ENCODE measurements at regions not wholly inside any gene's neighbourhood (a gene's known extent, or its start where the extent isn't known, plus 50 kb on each side); places are given as distances from the start of the nearest gene placed in this dataset.

- DNase-seq: no peak
Observed at GRCh38 chr2:8067784-8068336, 614.0 kb upstream of the ID2 start.

DNA sequence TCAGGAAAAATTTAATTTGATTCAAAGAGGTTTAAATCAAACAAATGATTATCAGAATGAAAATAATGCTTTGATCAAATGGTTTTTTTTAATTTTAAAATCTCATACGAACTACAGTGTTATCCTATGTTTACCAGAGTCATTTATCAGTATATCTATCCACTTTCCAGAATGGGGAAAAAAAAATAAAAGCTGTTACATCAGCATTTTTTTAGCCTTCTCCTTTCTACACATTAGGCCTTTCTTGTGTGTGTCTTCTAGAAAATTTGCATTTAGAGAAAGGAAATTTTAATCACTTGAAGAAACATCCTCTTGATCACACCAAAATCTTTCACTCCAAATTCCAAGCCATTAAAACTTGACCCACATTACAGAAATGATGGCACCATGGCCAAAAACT lies 608.9 kb upstream of the ID2 start:
- no peak for DNase-seq

DNA sequence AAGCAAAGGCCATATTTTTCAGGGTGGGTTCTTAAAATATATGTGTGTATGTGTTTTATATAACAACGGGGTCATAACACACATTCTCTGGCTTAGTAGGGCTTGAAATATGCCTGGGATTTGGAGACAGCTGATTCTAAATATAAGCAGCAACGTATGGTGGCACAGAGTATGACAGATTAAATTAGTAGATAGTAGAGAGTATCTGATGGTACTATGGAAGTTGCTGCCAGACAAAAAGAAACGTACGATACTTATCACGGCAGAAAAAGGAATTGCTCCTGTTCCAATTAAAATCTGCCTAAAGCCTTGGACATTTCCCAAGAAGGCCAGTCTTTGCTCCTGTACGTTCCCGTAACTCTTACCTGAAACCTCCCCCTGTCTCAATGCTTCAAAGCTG lies 607.9 kb upstream of the ID2 start:
- no peak for DNase-seq

DNA sequence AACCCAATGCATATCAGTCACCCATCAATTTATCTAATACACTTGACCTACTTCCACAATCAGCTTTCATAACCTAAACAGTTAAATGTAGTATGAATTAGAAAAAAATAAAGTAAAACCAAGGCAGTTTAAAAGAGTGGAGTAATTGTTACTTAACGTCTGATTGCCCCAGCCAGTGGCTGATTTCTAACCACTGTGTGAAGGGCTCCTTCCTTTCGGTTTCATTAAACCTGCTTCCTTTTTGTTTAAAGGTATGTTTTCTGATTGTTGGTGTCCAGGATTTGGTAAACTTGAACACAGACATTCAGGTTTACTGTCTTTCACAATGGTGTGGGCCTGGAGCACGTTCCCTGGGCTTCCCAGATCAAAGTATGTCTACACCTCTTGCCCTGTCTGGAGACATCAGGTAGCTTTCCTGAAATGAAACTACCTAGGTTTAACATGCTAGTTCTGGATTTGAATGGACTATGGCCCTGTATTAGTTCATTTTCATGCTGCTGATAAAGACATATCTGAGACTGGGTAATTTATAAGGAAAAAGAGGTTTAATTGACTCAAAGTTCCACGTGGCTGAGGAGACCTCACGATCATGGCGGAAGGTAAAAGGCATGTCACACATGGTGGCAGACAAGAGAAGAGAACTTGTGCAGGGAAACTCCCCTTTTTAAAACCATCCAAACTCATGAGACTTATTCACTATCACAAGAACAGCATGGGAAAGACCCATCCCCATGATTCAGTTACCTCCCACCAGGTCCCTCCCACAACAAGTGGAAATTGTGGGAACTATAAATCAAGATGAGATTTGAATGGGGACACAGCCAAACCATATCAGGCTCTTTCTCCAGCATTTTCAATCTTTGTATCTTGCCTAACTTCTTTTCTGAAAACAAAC lies 605.2 kb upstream of the ID2 start:
- DNase-seq: peak in 1 of 2 donors; percentile 41

DNA sequence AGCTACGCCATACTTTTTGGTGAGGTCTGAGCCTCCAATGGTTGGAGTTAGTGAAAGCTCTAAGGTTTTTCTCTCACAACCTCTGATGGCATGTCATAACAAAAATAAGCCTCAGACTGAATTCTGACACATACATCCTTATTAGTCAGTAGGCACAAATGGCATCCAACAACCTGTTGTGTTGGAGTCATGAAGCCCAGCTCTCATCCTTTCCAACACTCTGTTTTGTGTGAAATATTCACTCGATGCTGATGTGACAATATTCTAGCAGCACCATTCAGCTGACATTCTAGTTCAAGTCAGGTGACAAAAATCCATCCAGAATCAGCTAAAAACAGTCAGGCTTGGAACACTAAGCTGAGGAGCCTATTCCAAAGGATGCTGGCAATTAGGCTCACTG lies 603.2 kb upstream of the ID2 start:
- no peak for DNase-seq

DNA sequence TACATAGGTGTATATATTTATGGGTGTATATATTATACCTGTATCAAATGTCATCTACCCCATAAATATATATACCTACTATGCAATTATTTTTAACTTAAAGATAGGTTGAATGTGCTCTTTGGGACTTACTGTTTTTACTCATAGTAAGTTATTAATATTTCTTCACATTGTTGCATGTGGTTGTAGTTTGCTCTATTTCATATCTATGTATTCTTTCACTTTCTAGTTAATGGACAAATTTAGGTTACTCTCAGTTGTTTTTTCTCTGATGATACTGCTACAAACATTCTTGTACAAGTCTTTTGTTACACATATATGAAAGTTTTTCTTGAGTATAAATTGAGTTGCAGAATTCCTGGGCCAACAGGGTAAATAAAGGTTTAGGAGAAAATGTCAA lies 601.8 kb upstream of the ID2 start:
- no peak for DNase-seq

- DNase-seq: no peak
Observed at GRCh38 chr2:8081130-8081529, 600.7 kb upstream of the ID2 start.

DNA sequence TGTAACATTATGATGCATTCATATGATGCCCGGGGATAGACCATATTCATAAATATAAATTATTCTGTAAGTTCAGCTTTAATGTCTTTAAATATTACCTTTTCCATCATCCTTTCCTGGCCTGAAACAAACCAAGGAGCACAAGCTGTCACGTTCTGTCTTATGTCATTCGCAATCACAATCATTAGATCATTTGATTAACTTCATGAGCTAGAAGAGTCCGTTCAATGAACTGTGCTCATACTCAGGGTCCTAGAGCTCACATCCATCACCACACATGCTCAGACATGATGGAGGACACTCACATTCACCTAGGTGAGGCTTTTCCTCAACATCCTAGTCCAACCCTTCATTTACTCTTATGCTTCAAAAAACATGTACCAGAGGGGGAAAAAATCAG lies 599.0 kb upstream of the ID2 start:
- no peak for DNase-seq

- DNase-seq: no peak
Observed at GRCh38 chr2:8086357-8086756, 595.5 kb upstream of the ID2 start.

DNA sequence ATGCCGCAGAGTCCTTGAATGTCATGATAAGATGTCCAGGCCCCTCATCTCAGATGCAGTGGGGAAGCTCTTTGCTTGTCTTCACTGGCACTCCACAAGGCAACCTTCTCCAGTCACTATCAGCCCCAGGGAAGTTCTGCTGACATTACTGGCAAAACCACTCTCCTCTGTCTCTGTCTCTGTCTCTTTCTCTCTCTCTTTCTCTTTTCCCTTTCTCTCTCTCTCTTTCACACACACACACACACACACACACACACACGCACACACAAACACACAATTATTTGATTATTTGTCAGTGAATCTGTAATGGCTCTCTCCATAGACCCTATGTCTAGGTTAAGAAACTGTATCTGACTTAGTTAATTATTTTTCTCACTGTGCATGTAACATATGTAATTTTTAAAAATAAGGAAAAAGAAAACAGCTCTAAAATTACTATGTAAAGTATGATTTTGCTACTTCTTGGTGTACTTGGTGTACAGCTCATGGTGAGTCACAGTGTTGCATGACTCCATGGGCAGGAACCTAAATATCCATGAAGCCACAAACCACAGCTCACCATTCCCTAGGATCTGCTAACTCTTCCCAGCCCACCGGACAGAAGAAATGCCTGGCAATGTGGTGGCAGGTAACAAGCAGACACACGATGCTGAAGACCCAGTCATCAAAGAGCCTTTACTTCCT lies 594.9 kb upstream of the ID2 start:
- DNase-seq: no peak

DNA sequence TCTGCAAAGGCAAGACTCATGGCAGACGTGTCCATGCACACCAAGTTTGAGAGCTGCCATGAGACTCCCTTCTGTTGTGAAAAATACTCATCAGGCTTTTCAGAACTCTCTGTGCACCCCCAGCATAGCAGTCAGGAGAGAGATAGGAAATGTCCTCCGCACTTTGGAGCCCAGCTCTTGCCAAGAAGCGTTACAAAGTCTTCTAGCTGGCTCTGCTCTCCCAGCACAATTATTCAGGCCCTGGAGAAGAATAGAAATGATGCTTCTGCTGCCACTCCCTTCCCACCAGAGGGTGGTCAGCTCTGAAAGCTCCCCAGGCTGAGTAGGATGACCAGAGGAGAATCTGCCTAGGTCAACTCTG lies 594.4 kb upstream of the ID2 start:
- no peak for DNase-seq

- DNase-seq: no peak
Observed at GRCh38 chr2:8088810-8089209, 593.0 kb upstream of the ID2 start.

GRCh38 chr2:8089596-8089995 lies 592.3 kb upstream of the ID2 start:
- DNase-seq: no peak

DNA sequence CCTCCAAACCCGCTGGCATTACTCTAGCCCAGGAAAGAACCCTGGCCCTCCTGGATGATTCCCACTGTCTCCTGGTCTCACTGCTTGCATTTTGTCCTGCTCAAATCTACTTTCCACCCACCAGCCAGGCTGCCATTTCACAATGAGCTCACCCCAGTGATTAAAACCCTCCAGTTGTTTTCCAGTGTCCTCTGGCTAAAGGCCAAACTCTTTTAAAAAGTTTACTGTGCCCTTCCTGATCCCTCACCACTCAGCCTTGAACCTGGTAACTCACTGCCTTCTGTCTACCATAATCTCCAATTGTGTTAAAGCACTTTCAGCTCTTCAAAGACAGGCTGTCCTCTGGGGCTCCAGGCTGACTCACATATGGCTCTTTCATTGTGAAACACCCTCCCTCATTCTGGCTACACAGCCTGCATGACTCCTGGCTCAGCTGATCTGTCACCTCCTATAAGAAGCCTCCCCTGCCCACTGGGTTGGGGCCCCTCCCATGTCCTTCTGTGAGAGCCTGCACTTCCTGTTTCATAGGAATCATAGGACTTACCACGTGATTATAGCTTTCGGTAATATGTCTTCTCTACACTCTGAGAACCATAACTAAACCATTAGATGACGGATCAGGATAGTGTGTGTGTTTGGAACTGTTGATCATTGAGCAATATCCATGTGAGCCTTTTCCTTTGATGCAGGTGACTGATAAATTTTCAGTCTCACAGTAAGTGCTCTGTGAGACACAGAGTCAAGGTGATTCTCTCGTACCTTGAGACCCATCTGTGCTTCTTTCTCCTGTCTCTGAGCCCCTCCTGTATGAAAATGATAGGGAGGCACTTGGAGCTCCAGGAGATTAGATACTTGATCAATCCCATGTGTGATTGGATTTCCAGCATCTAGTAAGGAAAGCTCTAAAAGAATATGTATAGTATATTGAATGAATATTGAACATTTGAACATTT lies 590.8 kb upstream of the ID2 start:
- DNase-seq: peak; percentile 19 to 83

GRCh38 chr2:8094526-8094925 lies 587.3 kb upstream of the ID2 start:
- DNase-seq: no peak

DNA sequence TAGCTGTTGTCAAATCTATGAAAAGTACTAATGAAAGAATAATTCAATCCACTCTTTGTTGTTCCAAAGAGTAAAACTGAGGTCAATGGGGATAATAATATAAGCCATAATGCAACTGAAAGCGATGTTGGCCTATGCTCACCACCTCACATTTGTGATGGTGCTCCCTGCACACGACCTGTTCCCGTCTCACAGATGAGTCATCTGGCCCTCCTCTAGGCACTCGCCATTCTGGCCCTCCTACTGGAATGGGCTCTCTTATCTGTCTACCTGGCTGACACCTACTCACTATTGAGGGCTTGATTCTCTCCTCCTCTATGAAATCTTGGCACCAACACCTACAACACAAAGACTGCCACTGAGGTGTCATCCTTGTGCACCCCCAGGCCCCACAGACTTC lies 585.9 kb upstream of the ID2 start:
- DNase-seq: no peak

- no peak for DNase-seq
Observed at GRCh38 chr2:8096484-8096883, 585.4 kb upstream of the ID2 start.

- DNase-seq: no peak
Observed at GRCh38 chr2:8098476-8099266, 583.2 kb upstream of the ID2 start.

DNA sequence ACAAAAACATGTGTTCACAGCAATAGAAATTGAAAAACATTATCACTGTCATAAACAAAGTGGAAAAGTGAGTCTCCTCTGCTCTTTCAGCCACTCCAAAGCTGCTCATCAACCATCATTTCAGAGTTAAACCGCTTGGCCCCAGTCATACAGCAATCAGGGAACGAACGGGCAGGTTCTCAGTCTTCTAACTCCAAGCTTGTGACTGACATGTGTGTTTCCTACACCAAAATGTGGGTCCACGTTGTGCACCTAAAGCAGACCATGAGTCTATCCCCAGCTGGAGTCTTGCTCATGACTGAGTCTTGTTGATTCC lies 582.6 kb upstream of the ID2 start:
- DNase-seq: no peak

GRCh38 chr2:8101614-8102277 lies 580.1 kb upstream of the ID2 start:
- no peak for DNase-seq

GRCh38 chr2:8102470-8102869 lies 579.4 kb upstream of the ID2 start:
- no peak for DNase-seq
